ENCODE measurements at regions not wholly inside any gene's neighbourhood (a gene's known extent, or its start where the extent isn't known, plus 50 kb on each side); places are given as distances from the start of the nearest gene placed in this dataset.

- Histone ChIP-seq H3K4me3 (replicated peaks in 1 of 3; ENCODE audit: insufficient read depth in 1 of 3, low read depth in 2 of 3, low read length in 3 of 3) (no peak overlapping the region), H3K4me1 (ENCODE audit: insufficient read depth, low read length) (no peaks in the 10 kb centered on the region), H3K36me3 (replicated peaks in 1 of 2; ENCODE audit: control insufficient read depth in 1 of 2, insufficient read depth in 2 of 2, low read length in 2 of 2) (no peaks in the 10 kb centered on the region), H4K20me1 (ENCODE audit: insufficient read depth, low read length) (no peaks in the 10 kb centered on the region), H3K9ac (ENCODE audit: insufficient read depth, low read depth, low read length) (no peak overlapping the region), H3K4me2 (ENCODE audit: low read depth, low read length) (no peak overlapping the region), H3K79me2 (ENCODE audit: insufficient read depth, low read length) (no peaks in the 10 kb centered on the region), H2AFZ (ENCODE audit: low read length) (no peak overlapping the region), H3K27ac (ENCODE audit: extremely low read length, insufficient read depth, low read length) (no peak overlapping the region), H3K9me3 (ENCODE audit: low read length) (peaks cover 90% of the 10 kb centered on the region), H3K27me3 (ENCODE audit: control insufficient read depth in 1 of 2, insufficient read depth in 2 of 2, low read length in 2 of 2) (no peaks in the 10 kb centered on the region)
- in situ Hi-C loops (cut with HindIII; ENCODE audit: extremely low pct_ligation_motif_present, low pct_unique_long_range_greater_than_20kb) (no loop called here), intact Hi-C loops (cut with micrococcal nuclease; ENCODE audit: unreplicated experiment) (no loop called here)
- 7% methylated on average over 2 of the region's 4 CpGs for WGBS (ENCODE audit: low lambda C conversion rate)
- BruUV-seq (replicated peaks) = no TSS peak
- ChIA-PET CTCF (ENCODE audit: low intra/inter-chr PET ratio, low total read pairs) (no interaction called here), POLR2A (no interaction called here)
- TF ChIP-seq ZNF263 (CRISPR knock-in tag; IDR thresholded peaks at IDR 0.05) = no peak
- TF ChIP-seq FOXA3 (CRISPR knock-in tag; IDR thresholded peaks at IDR 0.05) = no peak
- TF ChIP-seq ATF4 (CRISPR knock-in tag; IDR thresholded peaks at IDR 0.05) = no peak
- no peak for TF ChIP-seq DNMT1 (CRISPR knock-in tag; IDR thresholded peaks at IDR 0.05)
- no peak for TF ChIP-seq MTA3 (CRISPR knock-in tag; IDR thresholded peaks at IDR 0.05)
- TF ChIP-seq ZSCAN5A (CRISPR knock-in tag; IDR thresholded peaks at IDR 0.05; ENCODE audit: borderline replicate concordance) = no peak
- TF ChIP-seq ZNF20 (CRISPR knock-in tag; IDR thresholded peaks at IDR 0.05) = no peak
- DNase-seq (ENCODE audit: low spot score) (no peak), FAIRE-seq (no peak), ATAC-seq (no peak)
Observed at GRCh38 chr3:6608843-6609242, 252.1 kb upstream of the GRM7 start.
